Bone marrow (tissue), 2 donors: ENCODE measurements at regions not wholly inside any gene's neighbourhood (a gene's known extent, or its start where the extent isn't known, plus 50 kb on each side); places are given as distances from the start of the nearest gene placed in this dataset.

Experiments
- DNase-seq, 2 donors: peaks; one replicate each; lab custom pipeline; 2025; lab: John Stamatoyannopoulos, UW

DNA sequence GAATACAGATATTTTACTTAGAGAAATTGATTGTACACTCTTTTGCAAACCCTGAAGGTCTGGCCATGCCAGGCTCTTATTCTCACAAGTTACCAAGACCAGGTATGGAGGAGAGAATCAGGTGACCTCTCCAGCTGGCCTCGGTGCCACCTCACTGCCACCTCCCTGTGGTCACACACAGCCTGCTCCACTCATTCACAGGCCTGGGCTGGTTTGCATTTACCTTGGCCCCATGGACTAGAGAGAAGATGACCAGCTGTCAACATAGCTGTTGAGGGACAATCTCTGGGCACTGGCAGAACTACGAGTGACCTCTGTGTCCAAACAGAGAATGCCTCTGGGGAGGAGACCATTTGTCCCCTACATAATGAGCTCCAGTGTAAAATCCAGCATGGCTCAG is 291.2 kb upstream of the RUNX1 start:
- no peak for DNase-seq

DNA sequence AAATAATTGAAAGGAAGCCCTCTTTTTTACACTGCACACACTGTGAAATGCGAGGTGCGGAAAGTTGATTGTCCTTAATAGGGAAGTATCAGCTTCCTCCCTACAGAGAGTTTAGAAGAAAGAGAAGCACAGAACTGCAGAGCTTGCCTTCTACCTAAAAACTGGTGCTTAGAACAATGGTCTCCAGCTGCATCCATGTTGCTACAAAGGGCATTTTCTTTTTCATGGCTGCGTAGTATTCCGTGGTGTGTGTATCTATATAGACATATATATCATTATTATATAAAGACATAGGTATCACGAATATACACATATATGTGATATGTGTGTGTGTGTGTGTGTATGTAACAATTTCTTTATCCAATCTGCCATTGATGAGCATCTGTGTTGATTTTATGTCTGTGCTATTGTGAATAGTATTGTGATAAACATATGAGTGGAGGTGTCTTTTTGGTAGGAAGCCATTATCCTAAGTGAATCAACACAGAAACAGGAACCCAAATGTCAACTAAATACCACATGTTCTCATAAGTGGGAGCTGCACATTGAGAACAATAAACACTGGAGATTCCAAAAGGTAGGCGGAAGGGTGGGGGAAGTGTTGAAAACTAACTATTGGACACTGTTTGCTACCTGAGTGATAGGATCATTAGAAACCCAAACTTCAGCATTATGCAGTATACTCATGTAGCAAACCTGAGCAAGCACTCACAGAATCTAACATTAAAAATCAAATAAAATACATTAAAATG is 290.0 kb upstream of the RUNX1 start:
- DNase-seq: no peak

DNA sequence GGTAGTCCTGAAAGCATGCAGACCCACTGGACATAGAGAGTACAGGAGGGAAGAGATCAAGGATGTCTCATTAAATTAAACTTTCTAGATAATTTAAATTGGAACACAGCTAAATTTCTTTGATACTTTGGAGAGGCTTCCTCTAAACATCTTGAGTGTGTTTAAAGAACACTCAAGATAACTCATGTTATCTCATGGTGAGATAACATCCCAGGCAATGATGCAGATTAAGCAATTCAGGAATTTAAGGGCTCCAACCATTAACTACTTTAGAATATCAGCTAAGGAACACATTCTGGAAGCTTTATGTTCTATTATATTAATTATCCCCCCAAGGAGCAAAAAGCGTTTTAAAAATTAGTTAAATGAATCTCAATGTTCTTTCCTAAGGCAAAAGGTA is 289.2 kb upstream of the RUNX1 start:
- no peak for DNase-seq

DNA sequence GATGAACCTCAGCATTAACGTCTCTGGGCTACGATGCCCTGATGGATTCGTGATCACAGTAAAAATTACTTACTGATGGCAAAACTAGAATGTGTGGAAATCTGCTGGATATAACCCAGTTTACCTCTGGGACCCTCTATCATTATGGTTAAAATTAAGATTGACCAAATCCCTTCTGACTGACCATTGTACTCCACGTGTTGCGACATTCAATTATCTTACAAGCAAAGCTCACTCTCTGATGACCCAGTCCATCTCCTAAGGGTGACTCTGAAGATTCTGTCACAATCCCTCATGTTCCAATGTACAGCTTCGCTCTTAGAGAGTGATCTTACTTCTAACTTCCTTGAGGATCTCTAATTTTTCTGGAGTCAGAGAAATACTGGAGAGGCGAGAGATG is 288.5 kb upstream of the RUNX1 start:
- no peak for DNase-seq

DNA sequence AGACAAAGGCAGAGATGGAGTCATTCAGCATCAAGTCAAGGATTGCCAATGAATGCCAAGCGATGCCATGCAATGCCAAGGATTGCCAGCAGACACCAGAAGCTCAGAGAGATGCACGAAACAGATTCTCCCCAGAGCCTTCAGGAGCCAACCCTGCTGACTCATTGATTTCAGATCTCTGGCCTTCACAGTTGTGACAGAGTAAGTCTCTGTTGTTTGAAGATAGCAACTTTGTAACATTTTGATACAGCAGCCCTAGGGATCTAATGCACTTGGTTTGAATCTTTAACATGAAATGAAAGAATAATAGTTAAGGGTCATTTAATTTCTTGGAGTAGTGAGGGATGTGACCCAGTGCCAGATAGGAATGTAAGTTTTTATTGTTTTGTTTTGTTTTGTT is 287.4 kb upstream of the RUNX1 start:
- no peak for DNase-seq

DNA sequence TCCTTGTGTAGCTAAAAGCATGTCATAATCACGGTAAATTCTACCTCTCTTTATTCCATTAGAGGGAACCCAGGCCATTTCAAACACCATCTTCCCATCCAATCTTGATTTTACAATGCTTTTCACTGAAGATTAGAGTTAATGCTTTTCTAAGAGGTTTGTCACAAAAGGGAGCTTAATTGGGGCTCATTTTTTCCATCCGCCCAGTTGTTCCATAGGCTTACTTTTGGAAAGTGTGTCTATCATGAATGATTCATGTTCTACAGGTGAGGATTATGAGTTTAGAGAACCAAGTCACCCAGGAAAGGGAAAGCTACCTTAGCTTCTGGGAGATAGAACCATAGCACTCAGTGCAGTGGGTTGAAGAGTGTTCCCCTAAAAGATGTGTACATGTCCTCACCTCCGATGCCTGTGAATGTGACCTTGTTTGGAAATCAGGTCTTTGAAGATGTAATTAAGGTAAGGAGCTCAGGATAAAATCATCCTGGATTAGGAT is 286.9 kb upstream of the RUNX1 start:
- DNase-seq: no peak

DNA sequence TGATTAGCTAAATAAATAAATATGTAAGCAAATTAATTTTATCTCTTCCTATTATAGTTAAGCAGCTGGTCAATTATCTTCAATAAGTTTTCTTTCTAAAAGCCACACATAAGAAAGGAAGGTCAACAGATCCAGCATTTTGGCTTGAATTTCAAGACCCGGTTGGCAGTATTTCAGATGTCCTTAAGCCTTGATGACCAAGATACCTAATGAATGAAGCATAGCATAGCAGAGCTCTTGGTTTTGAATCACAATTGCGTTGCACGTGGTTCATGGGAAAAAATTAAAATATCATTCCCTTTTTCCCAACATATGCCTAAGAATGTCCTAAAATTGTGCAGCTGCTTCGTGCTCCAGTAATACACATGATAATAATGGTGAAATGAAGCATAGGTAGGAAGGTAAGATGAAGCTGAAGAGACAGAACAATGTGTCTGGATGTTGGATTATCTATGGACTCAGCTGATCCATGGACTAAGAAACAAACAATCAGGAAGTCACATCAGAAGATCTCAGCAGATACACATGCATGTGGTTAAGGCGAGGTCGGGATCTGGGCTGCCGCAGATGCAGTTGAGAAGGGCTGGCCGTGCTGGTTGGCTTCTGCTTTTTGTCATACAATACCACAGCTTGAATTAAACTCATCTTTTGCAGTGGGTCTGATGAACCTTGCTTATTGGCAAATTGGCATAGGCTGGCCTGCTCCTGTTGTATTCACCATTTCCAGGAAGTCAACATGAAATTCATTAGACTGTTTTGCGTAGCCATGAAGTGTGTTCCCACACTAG is 284.9 kb upstream of the RUNX1 start:
- peak in 1 of 2 donors; percentile 2 for DNase-seq

DNA sequence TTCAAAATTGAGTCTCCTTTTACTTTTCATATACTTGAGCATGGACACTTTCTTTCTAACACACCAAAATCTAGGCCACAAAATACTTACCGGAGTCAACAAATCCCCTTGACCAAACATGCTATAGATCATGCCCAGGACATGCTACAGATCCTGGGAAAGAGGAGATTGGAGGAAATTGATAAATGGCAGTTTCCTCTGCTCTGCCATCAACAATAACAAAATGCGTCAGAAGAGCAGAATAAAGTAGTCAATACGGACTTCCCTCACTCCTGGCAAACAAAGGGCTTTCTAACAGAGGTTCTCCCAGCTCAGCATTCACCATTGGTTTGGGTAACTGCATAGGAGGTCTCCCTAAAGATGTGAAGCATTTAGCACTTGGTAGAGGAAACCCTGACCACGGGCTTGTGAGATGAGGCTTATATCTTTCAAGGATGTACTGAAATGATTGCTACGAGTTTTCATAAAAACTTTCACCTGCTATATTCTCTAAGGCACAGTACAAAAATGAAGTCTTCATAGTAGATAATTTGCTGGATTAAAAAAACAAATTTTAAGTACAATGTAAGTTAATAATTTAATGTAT is 283.8 kb upstream of the RUNX1 start:
- DNase-seq: no peak

DNA sequence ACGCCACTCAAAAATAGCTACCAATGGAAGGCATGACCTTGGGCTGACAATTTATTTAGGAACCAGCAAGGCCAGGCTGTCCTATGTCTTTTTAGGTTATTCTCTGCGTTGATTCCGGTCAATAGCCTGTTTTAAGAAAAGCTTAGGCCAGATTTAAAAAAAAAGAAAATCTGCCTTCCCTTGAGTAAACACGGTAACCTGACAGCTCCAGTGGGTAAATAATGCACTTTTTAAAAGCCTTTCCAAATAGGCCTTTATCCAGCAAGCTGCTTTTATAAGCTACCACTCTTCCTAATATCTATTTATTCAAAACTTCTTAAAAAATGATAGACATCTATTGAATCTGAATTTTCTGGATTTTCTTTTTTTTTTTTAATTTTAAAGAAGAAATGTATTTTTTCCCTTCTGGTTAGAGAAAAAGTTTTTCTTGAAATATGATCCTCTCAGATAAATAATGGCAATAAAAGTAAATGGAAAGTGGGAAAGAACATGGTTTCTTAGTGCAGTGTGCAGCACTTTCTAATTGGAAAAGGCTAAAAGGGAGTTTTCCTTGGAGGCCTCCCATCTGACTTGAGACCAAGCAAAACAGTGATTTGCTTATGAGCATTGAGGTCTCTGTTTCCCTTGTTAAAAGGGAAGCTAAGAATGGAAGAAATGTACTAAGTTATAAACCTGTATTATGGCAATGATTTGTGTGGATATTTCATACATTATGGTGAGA is 281.0 kb upstream of the RUNX1 start:
- DNase-seq: no peak

DNA sequence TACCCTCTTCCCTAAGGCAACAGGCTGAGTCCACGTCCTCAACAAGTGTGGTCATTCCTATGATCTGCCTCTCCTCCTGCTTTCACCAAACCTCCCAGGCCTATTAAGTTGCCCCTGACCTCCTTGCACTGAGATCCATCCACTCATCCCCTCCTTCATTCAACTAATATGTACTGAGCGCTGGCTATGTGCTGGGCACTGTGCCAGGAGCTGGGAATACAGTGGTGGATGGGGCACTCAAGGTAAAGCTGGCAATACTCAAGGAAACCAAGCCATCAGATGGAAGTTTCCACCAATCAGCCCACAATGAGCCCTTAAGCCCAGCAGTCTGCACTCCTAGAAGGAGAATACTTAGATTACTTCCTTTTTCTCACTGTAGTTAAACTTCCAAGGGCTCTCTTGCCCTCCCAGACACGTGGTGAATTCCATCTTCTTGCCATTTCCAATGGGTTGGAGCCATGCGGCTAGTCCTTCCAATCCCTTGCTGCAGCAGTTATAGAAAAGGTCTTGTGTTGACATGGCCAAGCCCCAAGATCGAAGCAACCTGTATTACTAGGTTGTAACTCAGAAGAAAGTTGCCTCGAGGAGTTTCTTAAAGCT is 279.9 kb upstream of the RUNX1 start:
- no peak for DNase-seq

DNA sequence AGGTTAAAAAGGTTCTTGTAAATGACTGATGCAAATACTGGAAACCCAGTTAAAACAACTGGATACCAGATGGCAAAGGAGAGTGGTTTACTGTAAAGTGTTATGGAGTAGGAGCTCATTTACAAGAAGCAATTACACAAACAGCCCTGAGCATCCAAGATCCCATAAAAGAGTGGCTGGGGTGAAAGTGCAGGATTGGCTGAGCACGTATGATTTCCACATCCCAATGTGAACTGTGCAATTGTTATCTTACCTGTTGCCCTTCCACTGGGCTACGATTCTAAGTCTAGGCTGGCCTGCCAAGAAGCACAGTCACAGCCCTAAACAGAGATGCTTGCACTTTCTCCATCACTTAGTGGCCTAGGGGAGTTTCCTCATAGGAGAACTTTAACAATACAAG is 277.6 kb upstream of the RUNX1 start:
- no peak for DNase-seq

DNA sequence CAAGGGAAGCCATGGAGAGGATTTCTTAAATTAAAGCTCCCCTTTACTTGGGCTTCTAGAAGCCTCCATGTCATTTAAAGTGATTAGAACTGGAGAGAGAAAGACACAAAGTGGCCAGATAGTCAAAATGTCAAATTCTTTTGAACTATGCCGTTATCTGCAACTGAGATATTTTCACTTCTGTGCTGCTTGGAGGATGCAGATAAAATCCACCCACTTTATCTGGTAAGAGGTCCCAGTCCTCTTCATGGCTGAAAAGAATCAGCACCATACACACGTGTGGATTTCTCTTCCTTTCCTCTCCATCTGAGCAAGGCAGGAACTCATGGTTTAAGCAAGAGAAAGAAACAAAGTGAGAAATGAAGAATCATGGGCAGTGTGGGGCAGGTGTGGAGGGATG is 276.9 kb upstream of the RUNX1 start:
- DNase-seq: no peak

DNA sequence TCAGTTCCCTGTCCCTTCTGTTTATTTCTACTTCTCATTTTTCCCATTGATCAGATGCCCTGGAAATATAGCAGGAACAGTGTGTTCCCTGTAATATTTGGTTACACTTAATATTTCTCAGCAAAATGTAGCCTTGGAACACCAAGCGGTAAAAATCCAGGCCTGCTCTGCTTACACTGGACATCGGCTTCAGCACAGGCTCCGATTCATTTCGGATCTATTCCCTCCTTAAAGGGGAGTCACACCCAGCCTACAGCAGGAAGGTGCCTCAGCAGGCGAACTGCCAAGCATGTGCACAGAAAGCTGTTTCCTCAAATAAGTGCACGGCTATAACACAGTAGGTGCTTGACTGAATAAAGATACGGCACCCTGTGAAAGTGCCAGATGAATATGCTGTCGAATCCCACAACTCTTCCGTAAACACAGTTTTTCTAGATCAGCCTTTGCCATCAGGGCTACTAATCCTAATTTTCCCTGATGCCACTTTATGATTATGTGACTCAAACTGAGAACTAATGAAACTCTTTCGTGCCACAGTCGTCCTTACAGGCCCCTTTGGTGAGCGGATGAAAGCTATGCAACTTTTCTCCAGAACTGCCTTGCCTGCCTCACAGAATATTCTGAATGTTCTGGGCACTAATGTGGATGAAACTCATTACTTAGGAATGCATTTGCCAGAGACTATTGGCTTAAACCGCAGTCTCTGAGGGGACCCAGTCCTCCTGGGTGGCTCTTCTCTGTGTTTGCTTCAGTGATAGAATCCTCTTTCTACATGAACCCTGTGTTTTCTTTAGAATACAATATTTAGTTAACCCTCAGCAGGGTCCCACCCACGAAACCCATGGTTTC is 275.5 kb upstream of the RUNX1 start:
- DNase-seq: no peak

DNA sequence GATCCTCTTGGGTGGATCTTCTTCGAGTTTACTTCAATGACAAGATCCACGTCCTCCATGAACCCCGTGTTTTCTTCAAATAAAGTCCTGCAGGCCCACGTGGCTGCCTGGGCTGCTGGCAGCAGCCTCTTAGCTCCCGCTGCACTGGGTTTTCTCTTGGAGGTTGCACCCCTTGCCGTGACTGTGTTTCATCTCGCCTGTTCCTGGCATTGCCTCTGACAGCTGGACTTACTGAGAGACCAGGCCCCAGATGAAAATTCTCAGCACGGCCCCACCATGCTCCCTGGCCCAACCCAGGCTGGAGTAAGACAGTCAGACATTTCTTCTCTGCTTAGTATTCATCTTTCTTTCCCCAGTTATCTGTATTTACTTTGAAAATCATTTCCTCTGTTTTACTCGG is 274.8 kb upstream of the RUNX1 start:
- DNase-seq: no peak

DNA sequence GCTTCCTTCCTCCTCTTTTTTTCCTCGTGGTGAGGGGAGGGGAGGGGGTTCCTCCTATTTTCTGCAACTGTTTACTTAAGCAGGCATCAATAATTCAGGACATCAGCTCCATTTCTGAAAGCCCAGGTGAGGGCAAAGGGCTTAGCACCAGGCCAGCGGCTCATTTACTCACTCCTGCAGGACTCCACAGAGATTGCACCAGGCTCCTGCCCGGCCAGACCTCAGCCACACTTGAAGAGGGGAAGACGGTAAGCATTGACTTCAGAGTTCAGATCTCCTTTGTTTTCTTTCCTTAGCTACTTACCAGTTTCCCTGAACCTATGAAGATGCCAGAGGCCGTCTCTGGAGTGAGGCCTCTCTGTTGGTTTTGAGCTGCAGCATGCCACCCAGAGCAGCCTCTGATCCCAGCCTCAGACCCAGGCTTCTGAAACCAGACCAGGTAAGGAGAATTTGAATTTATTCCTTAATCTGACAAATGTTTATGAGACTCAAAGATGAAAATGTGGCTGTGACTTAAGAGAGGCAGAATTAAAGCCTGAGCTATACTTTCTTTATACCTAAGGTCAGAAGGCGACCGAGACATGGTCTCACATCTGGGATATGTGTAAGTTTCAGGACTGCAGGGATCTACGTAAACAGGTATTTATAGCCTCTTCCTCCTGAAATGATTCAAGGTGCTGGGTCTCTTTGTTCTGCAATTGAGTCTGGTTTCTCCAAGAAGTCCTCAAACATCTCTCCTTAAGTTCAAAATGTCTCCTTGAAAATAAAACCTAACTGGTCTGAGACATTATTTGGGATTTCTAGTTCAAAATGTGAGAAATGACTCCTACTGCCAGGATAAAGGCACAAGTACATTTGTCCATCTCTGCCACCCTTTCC is 272.5 kb upstream of the RUNX1 start:
- DNase-seq: no peak

DNA sequence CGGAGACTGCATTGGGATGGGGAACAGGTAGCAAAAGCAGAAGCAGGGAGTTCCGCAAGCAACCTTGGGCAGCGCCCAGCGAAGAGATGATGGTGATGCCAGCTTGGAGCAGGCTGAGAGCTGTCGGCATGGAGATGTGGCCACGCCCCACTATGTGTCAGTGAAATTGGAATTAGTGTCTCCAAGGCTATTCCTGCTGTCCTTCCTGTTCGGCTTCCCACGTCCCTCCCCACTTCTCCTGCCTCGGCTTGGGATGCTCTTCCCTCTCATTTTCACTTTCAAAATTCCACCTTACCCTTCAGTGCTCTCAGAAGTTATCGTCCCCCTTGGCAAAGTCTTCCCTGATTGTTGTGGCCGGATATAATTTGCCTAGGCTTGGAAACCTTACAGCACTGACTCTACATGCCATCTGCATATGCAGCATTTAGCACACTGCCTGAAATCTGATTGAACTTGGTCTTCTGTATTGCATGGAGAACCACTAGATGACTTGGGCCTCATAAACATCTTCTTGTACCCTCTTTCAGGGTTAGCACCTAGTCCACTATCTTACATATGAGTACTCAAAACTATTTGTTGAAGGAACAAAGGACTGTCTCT is 270.7 kb upstream of the RUNX1 start:
- no peak for DNase-seq

DNA sequence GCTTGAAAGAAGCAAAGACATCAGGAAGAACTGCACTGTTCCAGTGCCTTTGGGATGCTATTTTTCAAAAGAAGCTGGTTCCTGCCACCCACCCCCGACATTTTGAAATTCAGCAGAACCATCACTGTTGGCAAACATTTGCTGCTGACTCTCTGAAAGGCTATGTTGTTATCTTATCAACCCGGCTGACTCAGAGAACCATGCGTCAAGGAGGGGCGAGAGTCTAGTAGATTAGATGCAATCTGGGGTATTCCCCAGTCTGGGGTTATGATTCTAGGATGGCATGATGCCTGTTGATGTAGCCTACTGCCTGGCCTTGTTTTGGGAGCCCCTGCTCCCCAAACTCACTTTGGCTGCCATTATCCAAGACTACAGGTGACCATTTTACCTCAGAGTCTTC is 267.8 kb upstream of the RUNX1 start:
- DNase-seq: no peak

DNA sequence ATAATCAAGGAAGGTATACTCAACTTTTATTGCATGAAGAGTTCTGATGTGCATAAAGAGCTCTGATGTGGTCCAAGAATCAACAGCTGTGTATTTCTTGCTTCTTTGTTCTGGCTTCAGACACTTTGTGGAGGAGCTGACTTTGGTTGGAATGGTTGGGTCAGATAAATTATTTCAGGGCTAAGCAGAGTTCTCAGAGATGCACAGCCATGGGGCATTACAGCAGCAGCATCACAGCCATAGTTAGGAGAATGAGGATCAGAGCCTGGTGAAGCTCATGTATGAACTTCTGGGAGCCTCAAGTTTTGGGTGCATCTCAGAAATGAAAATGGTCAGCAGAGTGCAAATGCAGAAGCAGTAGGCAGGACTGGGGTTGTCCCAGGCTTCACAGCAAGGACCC is 267.4 kb upstream of the RUNX1 start:
- no peak for DNase-seq

DNA sequence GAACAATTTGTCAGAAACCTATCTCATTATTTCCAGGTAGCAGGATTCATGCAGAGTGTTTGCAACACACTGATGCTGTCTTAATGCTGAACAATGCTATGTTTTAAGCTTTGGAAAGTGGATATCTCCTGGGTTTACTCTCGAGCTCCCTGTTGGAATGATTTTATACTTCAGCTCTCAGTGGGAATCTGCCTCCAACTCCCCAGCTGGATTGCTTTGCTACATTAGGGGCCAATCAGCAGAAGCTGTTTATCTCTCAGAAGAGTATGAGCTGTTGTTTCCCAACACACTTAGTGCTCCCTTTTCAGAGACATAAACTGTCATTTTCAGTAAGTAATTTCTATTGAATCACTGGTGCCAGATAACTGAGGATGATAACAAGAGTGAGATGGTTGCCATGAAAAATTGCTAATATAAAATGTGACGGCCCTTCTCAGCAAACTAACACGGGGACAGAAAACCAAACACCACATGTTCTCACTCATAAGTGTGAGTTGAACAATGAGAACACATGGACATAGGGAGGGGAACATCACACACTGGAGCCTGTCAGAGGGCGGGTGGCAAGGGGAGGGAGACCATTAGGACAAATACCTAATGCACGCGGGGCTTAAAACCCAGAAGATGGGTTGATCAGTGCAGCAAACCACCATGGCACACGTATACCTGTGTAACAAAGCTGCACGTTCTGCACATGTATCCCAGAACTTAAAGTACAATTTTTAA is 265.9 kb upstream of the RUNX1 start:
- no peak for DNase-seq
